Activated T-cell treated with anti-CD3 and anti-CD28 coated beads, Interleukin-2, amount 50 U/mL, for 48 hours (primary cell): ENCODE measurements at regions not wholly inside any gene's neighbourhood (a gene's known extent, or its start where the extent isn't known, plus 50 kb on each side); places are given as distances from the start of the nearest gene placed in this dataset.

Experiments used
- DNase-seq, 2 experiments: peaks; one replicate each; pipeline ENCODE4 v3.0.0-alpha.2; 2020

DNA sequence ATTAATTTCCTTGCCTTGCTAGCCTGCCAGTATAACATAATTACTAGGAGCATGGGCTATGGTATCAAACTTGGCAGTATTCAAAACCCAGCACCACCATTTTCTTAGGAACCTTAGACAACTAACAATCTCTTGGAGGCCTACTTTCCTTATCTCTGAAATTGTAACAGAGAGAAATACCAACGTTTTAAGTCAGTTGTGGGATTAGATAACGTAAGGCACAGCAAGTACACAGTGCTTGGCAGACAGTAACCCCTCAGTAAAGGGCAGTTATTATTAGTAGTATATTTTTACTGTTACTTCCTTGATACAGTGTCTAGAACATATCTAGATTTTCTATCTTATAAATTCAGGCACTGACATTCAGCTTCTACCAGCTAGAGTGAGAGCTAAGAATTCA, 309.6 kb downstream of the ACTL7B start:
- no peak for DNase-seq

DNA sequence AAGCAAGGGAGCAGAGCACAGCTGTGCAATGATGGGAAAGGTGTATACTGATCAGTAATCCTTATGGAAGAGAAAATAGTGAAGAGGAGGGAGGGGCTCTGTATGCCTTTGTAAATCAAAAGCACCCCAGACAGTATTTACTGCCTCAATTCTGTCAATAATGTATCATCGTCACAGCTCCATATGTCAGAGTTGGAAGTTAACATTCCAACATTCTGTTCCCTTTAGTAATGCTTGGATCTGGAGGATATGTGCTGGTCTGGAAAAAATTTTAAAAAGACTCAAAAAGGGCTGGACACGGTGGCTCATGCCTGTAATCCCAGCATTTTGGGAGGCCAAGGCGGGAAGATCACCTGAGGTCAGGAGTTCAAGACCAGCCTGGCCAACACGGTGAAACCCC, 310.4 kb downstream of the ACTL7B start:
- DNase-seq: no peak

DNA sequence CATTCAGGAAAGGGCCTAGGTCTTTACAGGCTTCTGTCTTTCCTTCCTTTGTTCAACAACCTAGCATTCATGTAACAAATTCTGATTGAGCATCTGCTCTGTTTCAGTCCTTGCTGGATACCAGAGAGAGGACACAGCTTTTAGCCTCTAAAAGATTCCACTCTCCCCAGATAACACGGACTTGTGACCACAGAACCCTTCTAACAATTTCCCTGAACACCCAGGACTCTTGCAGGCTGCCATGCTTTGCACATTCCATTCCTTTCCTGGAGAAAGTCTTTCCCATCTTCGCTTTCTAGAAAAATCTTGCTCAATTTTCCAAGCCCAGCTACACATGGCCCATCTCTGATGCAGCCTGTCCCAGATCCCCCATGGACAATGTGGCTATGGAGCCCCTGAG, 310.9 kb downstream of the ACTL7B start:
- DNase-seq: no peak

DNA sequence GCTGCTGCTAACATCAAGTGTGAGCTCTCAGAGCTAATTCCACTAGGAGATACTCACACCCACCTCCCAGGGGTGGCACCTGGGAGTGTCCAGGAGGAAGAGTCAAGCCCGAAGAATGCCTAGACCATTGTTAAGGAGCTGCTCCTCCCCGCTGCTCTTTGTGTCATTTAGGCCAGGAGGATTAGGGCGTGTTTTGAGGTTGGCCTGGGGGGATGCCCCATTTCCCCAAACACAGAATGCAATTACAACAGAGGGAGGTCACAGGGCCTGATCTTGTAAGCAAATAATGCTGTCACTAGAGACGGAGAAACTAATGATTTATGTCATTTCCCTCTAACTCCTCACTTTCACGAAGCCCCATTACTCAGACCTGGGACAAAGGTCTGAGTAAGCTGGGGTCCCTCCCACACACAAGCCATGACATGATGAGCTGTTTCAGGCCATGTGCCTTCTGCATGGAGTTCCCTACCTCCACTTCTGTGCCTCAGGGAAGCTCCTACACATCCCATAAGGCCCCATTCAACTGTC, 312.5 kb downstream of the ACTL7B start:
- no peak for DNase-seq

DNA sequence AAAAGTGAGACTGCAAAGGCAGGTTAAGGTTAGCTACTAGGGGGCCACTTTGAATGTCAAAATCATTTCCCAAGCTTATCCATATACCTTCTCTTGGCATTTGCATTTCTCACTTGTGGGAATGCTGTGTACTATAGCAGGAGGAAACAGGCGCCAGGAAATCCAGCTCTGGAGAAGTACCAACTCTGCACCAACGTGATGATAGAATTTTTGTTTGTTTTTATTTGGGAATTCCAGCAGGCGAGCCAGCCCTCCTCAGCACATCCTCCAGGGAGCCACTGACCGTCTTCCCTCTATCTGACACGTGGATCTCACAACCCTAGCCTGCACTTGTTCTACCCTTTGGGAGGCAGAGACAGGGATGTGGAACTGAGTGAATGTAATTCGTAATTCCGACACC, 318.0 kb downstream of the ACTL7B start:
- no peak for DNase-seq

DNA sequence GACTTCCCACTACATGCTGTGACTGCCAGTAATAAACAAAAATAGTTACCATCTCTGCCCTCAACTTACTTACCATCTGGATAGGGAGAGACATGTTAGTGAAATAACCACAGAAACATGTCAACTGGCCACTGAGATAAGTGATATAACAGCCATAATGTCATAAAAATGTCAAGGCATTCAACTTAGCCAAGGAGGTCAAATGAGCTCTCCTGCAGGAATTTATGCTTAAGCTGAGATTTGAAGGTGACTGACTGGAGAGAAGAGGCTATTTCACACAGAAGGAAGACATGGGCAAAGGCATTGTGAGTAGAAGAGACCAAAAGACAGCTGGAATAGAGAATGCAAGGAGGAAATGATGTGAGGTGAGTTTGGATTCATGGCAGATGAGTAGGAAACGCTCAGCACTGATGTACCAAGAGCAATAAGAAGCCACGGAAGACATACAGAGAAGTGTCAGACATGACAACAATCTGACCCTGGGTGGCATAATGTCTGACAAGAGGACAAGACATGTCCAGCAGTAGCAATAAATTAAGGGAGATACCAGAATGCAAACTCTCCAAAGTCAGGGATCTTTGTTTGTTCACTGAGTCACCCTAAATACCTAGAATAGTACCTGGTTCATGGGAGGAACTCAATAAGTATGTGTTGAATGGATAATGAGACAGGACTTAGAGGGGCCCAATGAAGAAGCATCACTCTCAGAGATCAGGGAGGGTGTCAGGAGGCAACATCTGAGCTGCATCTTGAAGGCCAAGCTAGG, 318.8 kb downstream of the ACTL7B start:
- no peak for DNase-seq

DNA sequence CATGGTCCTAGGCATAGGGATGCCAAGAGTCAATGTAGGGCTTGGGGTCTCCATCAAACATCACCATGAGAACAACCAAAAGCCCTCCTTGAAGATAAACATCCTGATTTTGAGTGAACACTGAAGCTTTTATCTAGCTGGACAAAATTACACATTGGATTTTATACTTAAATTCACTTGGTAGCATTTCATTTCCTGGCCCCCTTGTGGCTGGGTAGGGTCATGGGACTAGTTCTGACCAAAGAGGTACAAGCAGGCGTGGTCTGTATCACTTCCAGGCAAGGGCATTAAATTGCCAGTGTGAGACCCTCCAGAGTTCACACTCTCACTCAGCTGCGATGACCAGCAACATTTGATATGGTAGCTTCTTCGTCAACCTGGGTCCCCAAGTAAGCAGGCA, 320.3 kb downstream of the ACTL7B start:
- no peak for DNase-seq

DNA sequence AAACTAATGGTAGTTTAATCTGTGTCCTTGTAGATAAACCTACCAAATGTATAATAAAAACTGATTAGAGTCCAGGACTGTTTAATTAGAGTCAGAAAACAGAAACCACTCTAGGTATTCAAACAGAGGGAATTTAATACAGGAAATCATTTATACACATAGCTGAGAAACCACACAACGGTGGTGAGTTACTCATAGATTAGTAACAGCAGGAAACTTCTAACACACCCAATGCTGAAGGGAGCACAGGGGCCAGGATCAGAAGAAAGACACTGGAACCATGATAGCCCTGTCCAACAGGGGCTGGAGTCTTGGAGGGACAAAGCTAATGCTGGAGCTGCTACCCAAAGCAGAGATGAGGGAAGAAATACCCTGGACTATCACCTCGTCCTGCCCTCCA, 321.0 kb downstream of the ACTL7B start:
- no peak for DNase-seq

DNA sequence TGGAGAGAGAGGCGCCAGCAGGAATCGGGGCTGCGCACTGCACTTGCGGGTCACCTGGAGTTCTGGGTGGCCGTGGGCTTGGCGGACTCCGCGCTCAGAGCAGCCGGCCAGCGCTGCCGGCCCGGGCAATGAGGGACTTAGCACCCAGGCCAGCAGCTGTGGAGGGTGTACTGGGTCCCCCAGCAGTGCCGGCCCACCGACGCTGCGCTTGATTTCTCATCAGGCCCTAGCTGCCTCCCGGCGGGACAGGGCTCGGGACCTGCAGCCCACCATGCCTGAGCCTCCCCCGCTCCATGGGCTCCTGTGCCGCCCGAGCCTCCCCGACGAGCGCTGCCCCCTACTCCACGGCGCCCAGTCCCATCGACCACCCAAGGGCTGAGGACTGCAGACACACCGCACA, 325.6 kb downstream of the ACTL7B start:
- no peak for DNase-seq

DNA sequence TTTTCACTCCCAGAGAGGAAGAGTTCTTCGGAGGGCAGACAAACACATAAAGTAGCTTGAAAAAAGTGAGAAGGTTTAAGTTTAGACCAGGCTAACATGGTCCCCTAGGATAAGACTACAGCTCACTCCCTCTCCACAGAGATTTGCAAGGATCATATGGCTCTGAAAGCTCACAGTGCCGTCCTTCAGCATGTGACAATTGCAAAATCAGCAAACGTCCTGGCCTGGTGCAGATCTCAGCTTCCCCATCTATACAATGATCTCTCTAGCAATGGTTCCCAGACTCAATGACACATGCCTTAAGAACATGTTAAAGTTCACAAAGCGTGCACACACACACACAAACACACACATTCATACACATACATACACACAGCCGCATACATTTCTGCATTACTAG, 327.6 kb downstream of the ACTL7B start:
- DNase-seq: no peak

DNA sequence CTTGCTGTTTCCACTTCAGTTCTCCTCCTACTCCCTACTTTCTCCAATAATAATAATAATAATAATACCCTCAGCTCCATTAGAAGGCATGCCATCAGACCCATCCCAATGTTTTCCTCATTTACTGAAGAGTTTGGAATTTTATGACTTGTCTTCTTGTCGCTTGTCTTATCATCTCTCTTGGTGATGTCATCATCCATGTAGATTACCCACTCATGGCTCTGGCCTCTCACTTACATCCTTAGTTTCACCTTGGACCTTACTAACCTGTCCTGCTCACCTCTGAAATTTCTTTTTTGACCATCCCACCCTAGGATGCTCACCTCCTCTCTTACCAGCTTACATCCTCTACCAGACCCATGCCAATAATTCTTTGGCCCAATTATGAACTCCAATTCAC, 329.3 kb downstream of the ACTL7B start:
- DNase-seq: no peak

DNA sequence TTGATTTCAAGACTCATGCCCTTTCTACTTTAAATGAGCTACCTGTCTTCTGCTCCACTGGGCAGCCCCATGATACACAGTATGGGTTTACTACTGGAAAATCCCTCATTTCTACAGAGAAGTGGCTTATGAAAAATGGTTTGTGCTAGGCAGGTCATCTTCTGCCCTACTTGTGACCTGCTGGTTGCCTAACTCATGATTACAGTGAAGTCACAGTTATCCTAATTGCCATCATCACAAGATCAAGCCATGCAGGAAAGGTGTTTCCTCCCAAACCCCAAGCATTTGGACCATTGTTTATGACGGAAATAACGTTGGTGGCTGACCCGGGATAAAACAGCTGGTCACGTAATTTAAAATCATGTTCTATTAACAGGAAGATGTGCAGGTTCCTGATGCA, 330.6 kb downstream of the ACTL7B start:
- DNase-seq: no peak

DNA sequence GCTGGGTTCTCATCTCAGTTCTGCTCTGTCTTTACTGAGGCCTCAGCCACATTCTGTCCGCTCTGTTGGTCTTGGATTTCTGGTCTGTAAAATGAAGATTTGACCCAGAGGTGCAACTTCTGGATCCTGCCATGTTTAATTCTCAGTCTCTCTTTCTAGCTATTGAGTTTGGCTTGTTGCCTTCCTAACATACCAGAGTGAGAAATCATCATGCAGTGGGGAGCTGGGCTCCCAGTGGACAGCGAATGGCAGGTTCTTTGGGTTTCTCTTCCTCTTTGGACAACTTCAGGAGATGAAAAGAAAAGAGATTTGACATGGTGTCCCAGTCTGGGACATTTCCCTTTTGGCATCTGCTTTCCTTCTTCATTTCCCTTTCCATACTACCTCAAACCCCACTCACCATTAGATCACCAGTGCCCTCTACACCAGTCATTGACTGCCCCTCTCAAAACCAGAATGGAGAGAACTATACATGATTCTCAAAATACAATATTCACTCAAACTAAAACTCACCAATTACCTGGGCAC, 334.7 kb downstream of the ACTL7B start:
- no peak for DNase-seq

DNA sequence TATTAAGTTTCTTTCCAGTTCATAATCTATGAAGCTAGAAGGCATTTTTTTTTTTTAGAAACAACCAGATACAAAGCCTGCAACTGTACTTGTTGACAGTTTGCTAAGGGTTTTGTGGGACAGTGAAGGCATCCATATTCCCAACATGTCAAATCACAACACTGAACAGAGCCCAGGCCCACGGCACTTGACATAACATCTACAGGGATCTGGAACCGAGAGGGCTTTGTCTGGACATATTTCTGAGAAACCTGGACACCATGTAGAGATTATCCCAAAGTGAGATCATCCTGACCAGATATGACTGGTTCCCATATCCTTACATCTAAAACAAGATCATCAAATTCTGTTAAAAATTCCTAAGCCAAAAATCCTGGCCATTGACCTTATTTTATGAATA, 336.3 kb downstream of the ACTL7B start:
- DNase-seq: no peak

DNA sequence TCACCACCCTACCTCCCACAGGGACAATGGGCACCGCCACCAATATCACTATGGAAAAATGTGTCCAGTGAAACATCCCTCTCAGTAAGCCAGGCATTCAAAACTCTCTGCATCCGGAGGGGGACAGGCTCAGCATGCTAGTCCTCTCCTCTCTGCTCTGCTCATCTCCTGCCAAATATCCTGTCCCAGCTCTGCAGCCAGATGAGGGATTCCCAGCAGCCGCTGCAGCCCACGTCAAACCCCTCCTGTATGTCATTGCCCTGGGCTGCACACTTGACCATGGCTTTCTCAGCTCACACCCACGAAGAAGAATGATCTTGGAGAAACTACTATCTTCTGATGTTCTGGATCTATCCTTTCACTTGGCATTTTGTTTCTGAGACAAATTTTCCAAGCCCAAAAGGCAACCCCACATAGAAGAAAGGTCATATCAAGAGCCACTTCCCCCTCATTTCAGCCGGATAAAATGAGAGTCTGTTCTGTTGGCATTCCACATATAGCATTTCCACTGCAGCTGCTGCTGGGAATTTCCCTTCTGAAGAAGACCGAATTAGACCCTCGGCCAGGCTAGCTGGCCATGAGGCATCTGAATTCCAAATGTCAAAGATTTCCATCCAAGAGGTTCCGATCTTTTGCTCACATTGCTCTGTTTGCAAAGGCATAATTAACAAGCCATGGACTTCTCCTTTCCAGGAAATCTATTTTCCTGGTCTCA, 338.0 kb downstream of the ACTL7B start:
- DNase-seq: no peak

DNA sequence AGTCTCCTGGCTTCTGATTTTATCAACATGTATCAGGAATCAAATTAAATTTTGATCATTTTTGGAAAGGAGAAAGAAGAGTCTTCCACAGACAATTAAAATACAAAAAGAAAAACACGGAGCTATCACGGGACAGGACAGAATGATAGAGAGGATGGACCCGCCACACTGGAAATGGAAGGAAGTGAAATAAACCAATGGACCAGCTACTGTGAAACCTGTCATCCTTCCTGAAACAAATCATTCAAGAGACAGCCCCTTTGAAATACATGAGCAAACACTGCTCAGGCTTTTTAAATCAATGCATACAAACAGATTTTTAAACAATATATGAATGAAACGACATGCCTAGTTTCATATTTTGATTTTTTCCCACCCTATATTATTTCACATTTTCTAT, 339.4 kb downstream of the ACTL7B start:
- no peak for DNase-seq

DNA sequence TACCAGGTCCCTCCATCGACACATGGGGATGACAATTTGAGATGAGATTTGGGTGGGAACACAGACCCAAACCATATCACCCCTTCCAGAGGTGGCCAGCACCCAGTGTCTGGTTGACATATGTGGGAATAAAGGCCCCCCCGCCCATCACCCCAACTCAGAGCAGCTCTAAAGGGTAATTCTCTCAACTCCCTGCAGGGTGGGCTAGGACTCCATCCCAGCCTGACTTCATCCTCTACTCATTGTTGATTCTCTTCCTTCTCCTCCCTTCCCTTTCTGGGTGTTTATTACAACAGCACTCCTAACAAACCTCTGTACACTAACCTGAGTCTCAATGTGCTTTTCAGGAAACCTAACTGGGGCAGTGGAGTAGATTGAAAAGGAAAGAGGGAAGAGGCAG, 339.9 kb downstream of the ACTL7B start:
- no peak for DNase-seq

DNA sequence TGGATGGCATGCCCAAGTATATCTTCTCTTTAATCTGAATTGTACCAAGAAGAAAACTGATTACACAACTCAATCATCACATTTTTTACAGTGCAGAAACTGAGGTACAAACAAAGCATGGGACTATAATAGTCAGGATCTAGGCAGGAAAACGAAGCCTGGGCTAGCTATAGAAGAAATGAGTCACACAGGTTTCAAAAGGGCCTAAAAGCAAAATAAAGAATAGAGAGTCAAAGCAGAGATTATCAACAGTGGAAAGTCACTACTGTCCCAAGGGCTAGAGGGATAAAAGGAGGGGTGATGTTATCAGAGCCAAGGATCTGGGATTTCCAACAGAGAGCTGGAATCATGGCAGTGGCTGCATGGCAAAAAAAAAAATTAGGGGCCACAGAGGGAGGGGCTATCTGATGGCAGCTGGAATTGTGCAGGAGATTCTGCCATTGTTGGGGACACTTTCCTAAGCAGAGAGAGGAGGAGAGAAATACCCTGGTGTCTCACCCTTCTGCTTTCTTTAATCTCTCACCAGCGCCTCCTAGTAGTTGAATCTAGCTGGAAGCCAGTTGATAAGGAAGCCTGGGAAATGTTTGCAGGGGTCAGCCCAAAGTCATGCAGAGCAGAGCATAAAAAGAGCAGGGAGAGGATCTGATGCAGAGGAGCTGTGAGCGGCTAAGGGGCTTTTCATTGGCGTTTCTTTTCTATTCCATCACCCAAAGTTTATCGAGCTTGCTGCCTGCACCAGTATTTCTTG, 343.2 kb downstream of the ACTL7B start:
- no peak for DNase-seq

DNA sequence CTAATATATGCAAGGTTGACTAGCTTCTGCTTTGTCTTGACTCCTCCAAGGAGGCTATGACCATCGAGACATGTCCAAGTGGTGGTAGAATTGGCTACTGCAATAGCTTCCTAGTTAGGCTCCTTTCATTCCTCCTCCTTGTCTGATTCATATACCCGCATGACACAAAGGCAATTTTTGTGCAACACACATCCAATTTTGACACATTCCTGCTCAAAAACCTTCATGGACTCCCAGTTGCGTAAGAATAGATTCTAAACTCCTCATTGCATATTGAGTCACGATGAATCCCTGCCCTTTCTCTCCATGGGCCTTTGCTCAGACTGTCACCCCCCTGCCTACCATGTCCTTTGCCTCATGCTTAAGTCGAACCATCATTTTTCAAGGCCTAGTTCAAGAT, 344.5 kb downstream of the ACTL7B start:
- no peak for DNase-seq

DNA sequence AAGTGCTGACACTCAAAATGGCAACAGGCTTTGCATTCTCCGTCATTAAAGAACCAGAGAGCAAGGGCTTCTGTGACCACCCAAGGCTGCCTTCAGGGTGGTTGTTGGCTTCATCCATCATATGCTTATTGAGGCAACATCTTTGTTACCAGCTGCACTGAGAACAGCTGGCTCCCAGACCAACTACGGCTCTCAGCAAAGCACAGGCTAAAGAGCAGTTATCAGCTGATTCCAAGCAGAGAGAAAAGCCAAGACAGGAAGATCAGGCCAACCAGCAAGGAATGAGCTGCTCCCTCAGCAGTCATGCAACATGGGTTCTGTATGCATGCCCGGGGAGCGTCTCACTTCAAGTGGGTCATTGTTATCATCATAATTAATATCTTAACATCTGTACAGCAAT, 358.9 kb downstream of the ACTL7B start:
- no peak for DNase-seq

DNA sequence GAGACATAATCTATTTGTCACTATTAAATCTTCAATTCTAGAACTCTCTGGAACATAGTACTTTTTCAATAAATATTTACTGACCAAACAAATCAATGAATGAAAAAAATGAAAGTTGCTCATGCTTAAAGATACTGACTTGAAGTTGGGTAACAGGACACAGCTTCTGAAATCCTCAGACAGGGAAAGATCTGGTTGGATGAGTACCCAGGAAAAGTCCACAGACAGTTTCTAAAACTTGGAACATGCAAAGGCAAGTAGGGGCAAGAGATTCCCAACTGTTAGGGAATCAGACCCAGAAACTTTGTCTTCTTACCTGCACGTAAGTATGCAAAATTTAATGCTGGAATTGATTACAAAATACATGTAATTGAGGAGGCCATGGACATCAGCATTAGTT, 366.2 kb downstream of the ACTL7B start:
- no peak for DNase-seq

DNA sequence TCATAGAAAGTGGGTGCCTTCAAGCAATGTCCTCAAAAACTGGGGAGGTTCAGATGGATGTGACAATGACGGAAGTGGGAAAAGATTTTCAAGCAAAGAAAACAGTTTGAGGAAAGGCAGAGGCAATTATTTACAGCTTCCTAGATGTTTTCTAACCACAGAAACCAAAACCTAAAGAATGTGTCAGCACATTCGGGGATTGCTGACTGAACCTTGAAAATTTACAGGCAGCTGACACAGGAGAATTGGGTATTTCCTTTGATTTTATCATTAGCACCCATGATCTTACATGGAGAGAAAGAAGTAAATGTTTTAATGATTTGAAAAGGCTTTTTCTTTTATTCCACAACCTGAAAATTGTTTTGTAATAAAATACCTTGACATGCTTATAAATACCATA, 369.0 kb downstream of the ACTL7B start:
- DNase-seq: no peak

DNA sequence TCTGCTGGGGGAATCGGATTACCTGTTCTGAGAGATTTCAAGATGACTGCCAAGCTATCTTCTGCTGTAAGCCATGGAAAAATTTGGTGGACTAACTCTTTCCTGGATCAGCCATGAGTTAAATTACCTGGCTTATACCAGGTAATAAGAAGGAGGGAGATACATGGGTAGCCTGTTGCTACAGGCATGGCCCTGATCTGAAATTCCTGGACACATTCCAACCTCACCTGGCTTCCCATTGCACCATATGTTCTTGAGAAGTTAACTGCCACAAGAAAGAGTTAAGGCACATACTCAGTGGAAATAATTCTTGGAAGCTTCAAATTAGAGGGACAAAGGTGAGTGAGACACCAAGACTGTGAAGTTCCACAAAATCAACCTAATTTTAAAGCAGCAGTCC, 371.3 kb downstream of the ACTL7B start:
- no peak for DNase-seq

DNA sequence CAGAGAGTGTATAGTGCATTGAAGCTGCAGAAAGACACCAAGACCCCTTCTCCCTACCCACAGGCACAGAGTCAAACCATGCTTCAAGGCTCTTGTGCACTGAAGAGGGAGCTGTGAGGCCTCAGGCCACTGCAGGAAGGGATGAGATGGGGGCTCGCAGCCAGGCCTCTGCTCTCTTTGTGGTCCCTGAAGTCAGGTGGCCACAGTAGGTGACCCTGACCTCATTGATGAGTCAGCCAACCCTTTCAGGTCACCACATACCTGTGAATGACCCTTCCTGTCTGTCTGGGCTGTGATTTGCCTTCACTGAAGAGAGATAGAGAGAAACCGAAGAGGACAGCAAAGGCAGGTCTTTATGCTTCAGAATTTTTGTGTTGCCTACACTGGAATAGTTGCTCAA, 372.1 kb downstream of the ACTL7B start:
- DNase-seq: no peak
